WTC11 (cell line): ENCODE measurements at regions not wholly inside any gene's neighbourhood (a gene's known extent, or its start where the extent isn't known, plus 50 kb on each side); places are given as distances from the start of the nearest gene placed in this dataset.

Source experiments
- ATAC-seq: fragments of 200-7000 bp; cut with Tn5 transposase; 2 replicates; pipeline ENCODE4 v1.10.0; 2021; ENCODE audit warnings: mild to moderate bottlenecking, moderate library complexity
- CTCF ChIA-PET: fragments of 300-600 bp; sonication (Branson Sonifier 250); formaldehyde crosslinking; loops from one replicate; lab custom pipeline; 2021; ENCODE audit warnings: antibody characterized with exemption; lab: Charles Lee
- POLR2A ChIA-PET: fragments of 350-600 bp; sonication (Branson Sonifier 250); formaldehyde crosslinking; loops from one replicate; lab custom pipeline; 2021; ENCODE audit warnings: antibody characterized with exemption; lab: Charles Lee
- DNase-seq: peaks from one replicate; pipeline ENCODE4 v3.0.0; 2021; ENCODE audit warnings: low spot score
- H3K27ac Mint-ChIP-seq: 2 replicates; pipeline ENCODE4 v1.8.0; 2021; ENCODE audit warnings: mixed read lengths
- H3K27me3 Mint-ChIP-seq: 2 replicates; pipeline ENCODE4 v1.8.0; 2021; ENCODE audit warnings: low read depth, mild to moderate bottlenecking, moderate library complexity, mixed read lengths
- H3K36me3 Mint-ChIP-seq: 2 replicates; pipeline ENCODE4 v1.8.0; 2021; ENCODE audit warnings: mixed read lengths
- H3K4me1 Mint-ChIP-seq: 2 replicates; pipeline ENCODE4 v1.8.0; 2022; ENCODE audit warnings: mixed read lengths
- H3K4me3 Mint-ChIP-seq: 2 replicates; pipeline ENCODE4 v1.8.0; 2021; ENCODE audit warnings: mild to moderate bottlenecking, moderate library complexity, mixed read lengths
- H3K9me3 Mint-ChIP-seq: 2 replicates; pipeline ENCODE4 v1.8.0; 2021; ENCODE audit warnings: mixed read lengths
- ATF3 ChIP-seq: sonication (generic); formaldehyde crosslinking; conservative IDR thresholded peaks from 2 replicates; pipeline ENCODE4 v1.8.1; 2022; ENCODE audit warnings: mild to moderate bottlenecking, missing genetic modification reagents
- CREB1 ChIP-seq: sonication (generic); formaldehyde crosslinking; IDR thresholded peaks from 2 replicates; pipeline ENCODE4 v1.8.0; 2023; ENCODE audit warnings: mild to moderate bottlenecking, missing genetic modification reagents
- CREM ChIP-seq: sonication (generic); formaldehyde crosslinking; IDR thresholded peaks from 2 replicates; pipeline ENCODE4 v1.8.1; 2022; ENCODE audit warnings: mild to moderate bottlenecking, missing genetic modification reagents, moderate library complexity
- CTCF ChIP-seq: fragments of 200-600 bp; IDR thresholded peaks from 2 replicates; pipeline ENCODE4 v1.8.0; 2022; ENCODE audit warnings: antibody characterized with exemption
- E2F1 ChIP-seq: sonication (generic); formaldehyde crosslinking; IDR thresholded peaks from 2 replicates; pipeline ENCODE4 v1.8.0; 2022; ENCODE audit warnings: mild to moderate bottlenecking, missing genetic modification reagents
- ELF4 ChIP-seq: sonication (generic); formaldehyde crosslinking; IDR thresholded peaks from 2 replicates; pipeline ENCODE4 v1.8.1; 2022; ENCODE audit warnings: low read depth, mild to moderate bottlenecking, moderate library complexity, missing genetic modification reagents
- ETV6 ChIP-seq: sonication (generic); formaldehyde crosslinking; IDR thresholded peaks from 2 replicates; pipeline ENCODE4 v1.8.1; 2022; ENCODE audit warnings: mild to moderate bottlenecking, missing genetic modification reagents
- IRF1 ChIP-seq: sonication (generic); formaldehyde crosslinking; IDR thresholded peaks from 2 replicates; pipeline ENCODE4 v1.8.0; 2023; ENCODE audit warnings: missing genetic modification reagents
- KAT7 ChIP-seq: sonication (generic); formaldehyde crosslinking; IDR thresholded peaks from 2 replicates; pipeline ENCODE4 v1.8.1; 2023; ENCODE audit warnings: missing genetic modification reagents, mild to moderate bottlenecking, borderline replicate concordance
- MLX ChIP-seq: sonication (generic); formaldehyde crosslinking; IDR thresholded peaks from 2 replicates; pipeline ENCODE4 v1.8.1; 2023; ENCODE audit warnings: mild to moderate bottlenecking, missing genetic modification reagents, moderate library complexity
- MYBL2 ChIP-seq: sonication (generic); formaldehyde crosslinking; IDR thresholded peaks from 2 replicates; pipeline ENCODE4 v1.8.1; 2023; ENCODE audit warnings: mild to moderate bottlenecking, moderate library complexity, missing genetic modification reagents
- RELA ChIP-seq: sonication (generic); formaldehyde crosslinking; IDR thresholded peaks from 2 replicates; pipeline ENCODE4 v1.8.1; 2022; ENCODE audit warnings: missing genetic modification reagents, mild to moderate bottlenecking, borderline replicate concordance
- RORB ChIP-seq: fragments of 250-450 bp; sonication (Bioruptor Pico); IDR thresholded peaks from 2 replicates; pipeline ENCODE4 v1.9.0; 2021; ENCODE audit warnings: mild to moderate bottlenecking
- SMAD3 ChIP-seq: sonication (generic); formaldehyde crosslinking; IDR thresholded peaks from 2 replicates; pipeline ENCODE4 v1.8.0; 2022; ENCODE audit warnings: missing genetic modification reagents, mild to moderate bottlenecking, borderline replicate concordance
- SMAD4 ChIP-seq: sonication (generic); formaldehyde crosslinking; IDR thresholded peaks from 2 replicates; pipeline ENCODE4 v1.8.0; 2022; ENCODE audit warnings: mild to moderate bottlenecking, missing genetic modification reagents
- SOX15 ChIP-seq: fragments of 250-450 bp; sonication (Bioruptor Pico); IDR thresholded peaks from 2 replicates; pipeline ENCODE4 v1.9.0; 2021; ENCODE audit warnings: mild to moderate bottlenecking
- STAT6 ChIP-seq: sonication (generic); formaldehyde crosslinking; conservative IDR thresholded peaks from 2 replicates; pipeline ENCODE4 v1.8.1; 2023; ENCODE audit warnings: mild to moderate bottlenecking, low read depth, missing genetic modification reagents, moderate library complexity
- TP53 ChIP-seq: sonication (generic); formaldehyde crosslinking; IDR thresholded peaks from 2 replicates; pipeline ENCODE4 v1.8.1; 2023; ENCODE audit warnings: mild to moderate bottlenecking, missing genetic modification reagents
- ZNF317 ChIP-seq: sonication (generic); formaldehyde crosslinking; IDR thresholded peaks from 2 replicates; pipeline ENCODE4 v1.8.1; 2023; ENCODE audit warnings: low read depth, mild to moderate bottlenecking, moderate library complexity, missing genetic modification reagents, borderline replicate concordance
- ZNF423 ChIP-seq: fragments of 250-450 bp; sonication (Bioruptor Pico); IDR thresholded peaks from 2 replicates; pipeline ENCODE4 v2.1.2; 2022; ENCODE audit warnings: mild to moderate bottlenecking, moderate library complexity
- ZNF425 ChIP-seq: fragments of 250-450 bp; sonication (Bioruptor Pico); conservative IDR thresholded peaks from 2 replicates; pipeline ENCODE4 v1.9.0; 2021; ENCODE audit warnings: mild to moderate bottlenecking

GRCh38 chr18:78659748-78660147 lies 319.9 kb upstream of the SALL3 start:
- Mint-ChIP-seq H3K4me3 (no peak overlapping the region), H3K9me3 (peaks cover 19% of the 10 kb centered on the region), H3K4me1 (no peaks in the 10 kb centered on the region), H3K27ac (no peak overlapping the region), H3K27me3 (peaks cover 13% of the 10 kb centered on the region), H3K36me3 (peaks cover 24% of the 10 kb centered on the region)
- ChIA-PET CTCF (interaction anchor here (0.6 to 0.8 kb wide), 2 partner anchors 70 to 324 kb away, joined by 3 read pairs; no protein-coding TSS in a partner anchor), POLR2A (no interaction called here)
- peak; percentile 88 for ATAC-seq
- TF ChIP-seq ETV6 (CRISPR knock-in tag) (no peak), CTCF (peak; percentile 59)
- peak; percentile 55 for DNase-seq

- Mint-ChIP-seq H3K4me3 (no peak overlapping the region), H3K27ac (no peak overlapping the region), H3K4me1 (no peaks in the 10 kb centered on the region), H3K9me3 (peaks cover 19% of the 10 kb centered on the region), H3K27me3 (peaks cover 13% of the 10 kb centered on the region), H3K36me3 (peaks cover 24% of the 10 kb centered on the region)
- ChIA-PET CTCF (no interaction called here), POLR2A (no interaction called here)
- ATAC-seq (no peak), DNase-seq (no peak)
- TF ChIP-seq STAT6 (CRISPR knock-in tag) = no peak
- TF ChIP-seq, all 79 proteins: peak for 0
Measured at GRCh38 chr18:78660311-78660710, 319.3 kb upstream of the SALL3 start.

GRCh38 chr18:78661316-78661715 lies 318.3 kb upstream of the SALL3 start:
- Mint-ChIP-seq H3K9me3 (peaks cover 12% of the 10 kb centered on the region), H3K4me3 (no peak overlapping the region), H3K36me3 (peaks cover 14% of the 10 kb centered on the region), H3K27ac (no peak overlapping the region), H3K4me1 (no peaks in the 10 kb centered on the region), H3K27me3 (peaks cover 3% of the 10 kb centered on the region; the same call in 1 of the 2 replicates)
- ChIA-PET POLR2A (no interaction called here), CTCF (no interaction called here)
- ATAC-seq (no peak), DNase-seq (no peak)
- TF ChIP-seq IRF1 (CRISPR knock-in tag) = no peak
- TF ChIP-seq RORB (CRISPR knock-in tag) = no peak

GRCh38 chr18:78662879-78663278 lies 316.7 kb upstream of the SALL3 start:
- H3K9me3 Mint-ChIP-seq = peaks cover 16% of the 10 kb centered on the region
- no peak for ATAC-seq
- no peak overlapping the region for H3K4me3 Mint-ChIP-seq
- no peaks in the 10 kb centered on the region for H3K4me1 Mint-ChIP-seq
- ChIA-PET POLR2A (no interaction called here), CTCF (no interaction called here)
- DNase-seq = no peak
- H3K27me3 Mint-ChIP-seq = peaks cover 3% of the 10 kb centered on the region; the same call in 1 of the 2 replicates
- peaks cover 14% of the 10 kb centered on the region for H3K36me3 Mint-ChIP-seq
- H3K27ac Mint-ChIP-seq = no peak overlapping the region
- no peak for TF ChIP-seq RELA (CRISPR knock-in tag)
- no peak for TF ChIP-seq ZNF317 (CRISPR knock-in tag)
- no peak for TF ChIP-seq ZNF423 (CRISPR knock-in tag)
- TF ChIP-seq ATF3 (CRISPR knock-in tag) = no peak
- TF ChIP-seq E2F1 (CRISPR knock-in tag) = no peak
- no peak for TF ChIP-seq CREM (CRISPR knock-in tag)
- TF ChIP-seq ELF4 (CRISPR knock-in tag) = no peak
- no peak for TF ChIP-seq MYBL2 (CRISPR knock-in tag)
- TF ChIP-seq KAT7 (CRISPR knock-in tag) = no peak
- TF ChIP-seq SMAD4 (CRISPR knock-in tag) = no peak
- TF ChIP-seq SOX15 (CRISPR knock-in tag) = no peak
- TF ChIP-seq MLX (CRISPR knock-in tag) = no peak
- no peak for TF ChIP-seq ZNF425 (CRISPR knock-in tag)
- no peak for TF ChIP-seq CREB1 (CRISPR knock-in tag)
- no peak for TF ChIP-seq TP53 (CRISPR knock-in tag)
- TF ChIP-seq SMAD3 (CRISPR knock-in tag) = no peak
